ENCODE measurements at regions not wholly inside any gene's neighbourhood (a gene's known extent, or its start where the extent isn't known, plus 50 kb on each side); places are given as distances from the start of the nearest gene placed in this dataset.

- no peak for DNase-seq
These were observed 160.6 kb upstream of the COL21A1 start for GRCh38 chr6:56407883-56408410.

- no peak for DNase-seq
These were observed 159.2 kb upstream of the COL21A1 start for GRCh38 chr6:56406276-56407269.

GRCh38 chr6:56404599-56404998, 157.2 kb upstream of the COL21A1 start:
- DNase-seq: no peak

- no peak for DNase-seq
These were observed 156.4 kb upstream of the COL21A1 start for GRCh38 chr6:56403745-56404144.

GRCh38 chr6:56401477-56402070, 154.2 kb upstream of the COL21A1 start:
- no peak for DNase-seq

GRCh38 chr6:56400273-56400672, 152.9 kb upstream of the COL21A1 start:
- DNase-seq: no peak

- DNase-seq: no peak
These were observed 152.4 kb upstream of the COL21A1 start for GRCh38 chr6:56399672-56400263.

GRCh38 chr6:56399250-56399671, 151.9 kb upstream of the COL21A1 start:
- DNase-seq: no peak

GRCh38 chr6:56396435-56396834, 149.1 kb upstream of the COL21A1 start:
- DNase-seq: no peak

GRCh38 chr6:56393615-56394612, 146.5 kb upstream of the COL21A1 start:
- DNase-seq: no peak

- DNase-seq: no peak
These were observed 141.0 kb upstream of the COL21A1 start for GRCh38 chr6:56388415-56388755.

- no peak for DNase-seq
These were observed 140.4 kb upstream of the COL21A1 start for GRCh38 chr6:56387621-56388414.

- no peak for DNase-seq
These were observed 139.3 kb upstream of the COL21A1 start for GRCh38 chr6:56386717-56387116.

GRCh38 chr6:56385981-56386593, 138.7 kb upstream of the COL21A1 start:
- DNase-seq: no peak

- no peak for DNase-seq
These were observed 135.8 kb upstream of the COL21A1 start for GRCh38 chr6:56383160-56383559.

GRCh38 chr6:56382416-56382940, 135.1 kb upstream of the COL21A1 start:
- no peak for DNase-seq

GRCh38 chr6:56381801-56382251, 134.4 kb upstream of the COL21A1 start:
- no peak for DNase-seq

GRCh38 chr6:56380476-56380875, 133.1 kb upstream of the COL21A1 start:
- DNase-seq: no peak

GRCh38 chr6:56378966-56379585, 131.7 kb upstream of the COL21A1 start:
- no peak for DNase-seq

- DNase-seq: no peak
These were observed 131.1 kb upstream of the COL21A1 start for GRCh38 chr6:56378507-56378906.
